GM18502 (cell line): ENCODE measurements at regions not wholly inside any gene's neighbourhood (a gene's known extent, or its start where the extent isn't known, plus 50 kb on each side); places are given as distances from the start of the nearest gene placed in this dataset.

ENCODE experiments used
- ATAC-seq: cut with Tn5 transposase; IDR thresholded peaks from one replicate; pipeline ENCODE4 v1.9.1; 2021; ENCODE audit warnings: mild to moderate bottlenecking; ENCODE audit not compliant: unreplicated experiment, poor library complexity

DNA sequence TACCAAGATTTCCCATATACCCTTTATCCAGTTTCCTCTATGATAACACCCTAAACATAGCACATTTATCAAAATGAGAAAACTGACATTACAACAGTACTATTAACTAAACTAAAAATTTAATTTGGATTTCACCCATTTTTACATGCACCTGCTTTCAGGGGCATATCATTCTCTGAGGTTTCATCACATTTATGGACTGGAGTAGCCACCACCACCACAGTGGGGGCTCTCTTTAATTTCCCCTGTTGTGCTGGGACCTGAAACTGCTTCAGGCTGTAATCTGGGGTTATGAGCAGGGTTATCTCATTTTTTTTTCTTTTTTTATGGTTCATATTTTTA is 637.9 kb upstream of the DPP6 start:
- ATAC-seq: no peak

DNA sequence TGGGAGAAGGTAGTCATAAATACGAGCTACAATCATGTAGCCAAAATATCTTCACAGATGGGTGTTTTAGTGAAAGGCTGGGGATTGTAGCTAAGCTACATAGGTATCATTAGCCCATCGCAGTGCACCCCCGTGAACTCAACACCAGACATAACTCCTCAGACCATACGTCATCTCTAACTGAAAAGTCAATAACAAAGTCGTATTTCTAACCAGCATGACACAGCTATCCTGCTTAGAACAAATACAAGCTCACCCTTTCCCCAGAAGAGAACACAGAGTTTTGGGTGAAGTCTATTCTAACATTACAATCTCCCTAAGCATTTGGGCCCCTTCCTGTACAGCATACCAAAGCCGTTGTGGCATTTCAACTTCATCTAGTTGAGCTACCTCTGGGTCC is 636.6 kb upstream of the DPP6 start:
- no peak for ATAC-seq

DNA sequence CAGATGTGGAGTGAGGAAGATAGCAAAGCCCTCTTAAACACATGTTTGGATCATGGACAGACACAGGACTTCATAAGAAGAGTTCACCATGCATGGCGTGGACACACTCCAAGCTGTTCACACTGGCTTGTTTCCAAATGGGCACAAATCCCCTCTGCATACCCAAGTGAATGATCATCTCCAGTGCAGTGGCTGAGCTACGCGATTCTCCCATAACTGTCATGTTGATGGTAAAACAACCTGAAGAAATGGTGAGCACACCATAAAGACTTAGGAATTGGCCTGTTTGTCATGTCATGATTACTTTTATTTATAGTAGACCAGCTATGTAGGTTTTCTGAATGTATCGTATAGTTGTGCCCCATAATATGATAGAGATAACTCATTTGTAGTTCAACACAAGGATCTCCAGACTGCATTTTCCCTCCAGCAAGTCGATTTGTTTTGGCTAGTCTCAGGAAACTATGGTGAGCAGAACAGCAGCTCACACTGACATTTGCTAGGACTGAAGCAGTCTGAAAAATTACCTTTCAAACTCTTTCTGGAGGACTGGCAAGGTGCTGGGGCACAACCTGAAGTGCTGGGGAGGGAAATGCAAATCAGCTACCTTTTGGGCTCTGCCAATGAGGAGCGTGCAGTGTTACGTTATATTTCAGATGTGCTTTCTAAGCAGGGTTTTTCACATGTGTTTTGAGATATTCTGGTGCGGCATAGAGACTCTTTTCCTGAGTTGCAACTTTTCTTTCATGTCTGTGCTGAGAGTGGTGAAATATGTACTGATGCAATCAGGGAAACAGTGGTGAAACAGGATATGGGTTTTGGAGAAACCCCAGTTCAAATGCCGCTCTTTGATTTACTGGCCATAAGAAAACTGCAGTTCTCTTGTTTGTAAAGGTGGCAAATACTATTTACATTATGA is 629.6 kb upstream of the DPP6 start:
- ATAC-seq: no peak

DNA sequence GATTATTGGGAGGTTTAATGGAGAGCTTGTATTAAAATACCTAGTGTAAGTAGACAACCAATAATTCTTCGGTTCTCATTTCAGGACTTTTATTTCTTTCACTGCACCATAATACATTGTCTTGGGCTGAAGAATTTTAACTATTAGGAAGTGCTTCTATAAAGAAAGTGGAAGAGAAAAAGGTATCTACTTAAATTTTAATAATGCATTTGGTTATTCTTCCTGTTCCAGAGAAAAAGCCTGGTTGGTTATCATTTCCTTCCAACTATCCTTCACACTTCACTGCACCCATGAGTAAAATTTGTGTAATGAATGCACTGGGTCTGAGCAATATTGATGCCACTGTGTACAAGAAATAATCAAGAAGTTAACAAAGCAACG is 629.0 kb upstream of the DPP6 start:
- ATAC-seq: no peak

DNA sequence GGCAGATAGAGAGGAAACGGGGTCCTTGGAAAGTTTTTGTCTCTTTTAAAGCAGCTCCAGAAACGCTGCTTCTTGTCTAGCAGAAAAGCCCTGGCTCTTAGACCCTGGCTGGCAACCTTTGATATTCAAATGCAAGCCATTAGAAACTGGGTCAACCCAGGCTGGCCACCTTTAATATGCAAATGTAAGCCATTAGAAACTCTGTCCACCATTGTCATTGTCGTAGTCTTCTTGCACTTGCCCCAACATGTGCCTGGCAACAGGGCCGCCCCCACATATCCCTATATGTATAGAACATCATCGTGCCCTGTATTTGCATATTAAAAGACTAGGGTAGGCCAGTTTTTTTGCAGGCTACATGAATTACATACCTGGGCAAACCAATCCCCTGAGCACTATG is 621.3 kb upstream of the DPP6 start:
- ATAC-seq: no peak

DNA sequence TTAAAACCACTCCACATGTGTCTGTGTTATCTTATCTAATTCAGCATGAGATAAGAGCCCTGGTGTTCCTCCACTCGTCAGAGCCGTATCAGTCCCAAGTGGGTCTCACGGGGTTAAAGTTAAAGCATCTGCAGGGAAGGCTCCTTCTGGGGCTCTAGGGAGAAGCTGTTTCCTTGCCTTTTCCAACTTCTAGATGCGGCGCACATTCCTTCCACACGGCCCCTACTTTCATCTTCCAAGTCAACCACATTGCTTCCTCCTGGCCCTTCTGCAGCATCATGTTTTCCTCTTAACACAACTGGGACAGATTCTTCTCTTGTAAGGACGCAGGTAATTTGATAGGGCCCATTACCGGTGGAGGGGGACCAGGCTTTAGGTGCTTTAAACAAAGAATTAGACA is 620.1 kb upstream of the DPP6 start:
- no peak for ATAC-seq

DNA sequence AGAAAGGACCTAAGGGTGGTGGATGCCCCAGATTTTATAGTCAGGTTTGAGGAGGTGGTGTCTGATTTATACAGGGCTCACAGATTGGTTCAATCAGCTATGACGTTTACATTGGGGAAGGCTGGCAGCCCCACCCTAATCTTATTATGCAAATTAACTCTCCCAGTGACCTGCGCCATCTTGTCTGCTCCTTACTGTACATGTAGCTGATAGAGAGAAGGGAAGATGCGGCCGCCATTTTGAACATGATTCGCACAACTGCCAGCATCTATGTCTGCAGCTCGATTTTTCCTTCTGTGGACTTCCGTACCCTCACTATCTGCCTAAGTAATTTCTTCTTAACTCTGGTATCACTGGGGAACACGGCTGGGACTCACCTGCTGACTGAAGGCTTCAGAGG is 619.0 kb upstream of the DPP6 start:
- ATAC-seq: no peak

DNA sequence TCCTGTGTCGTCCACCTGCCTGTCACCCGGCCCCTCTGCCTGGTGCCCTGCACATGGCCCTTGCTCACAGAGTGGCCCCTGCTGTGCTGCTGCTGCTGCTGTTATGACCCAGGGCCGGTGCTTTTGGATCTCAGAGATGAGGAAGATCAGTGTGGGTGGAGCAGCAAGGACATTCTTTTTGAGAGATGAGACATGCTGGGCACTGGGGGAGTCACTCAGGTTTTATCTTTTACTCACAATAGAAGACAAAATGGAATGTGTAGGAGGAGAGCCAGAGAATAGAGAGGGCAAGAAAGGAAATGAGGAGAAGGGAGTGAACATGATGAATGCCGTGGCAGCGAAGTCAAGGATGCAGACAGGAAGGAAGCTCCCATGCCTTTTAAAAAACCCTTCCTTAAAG is 611.5 kb upstream of the DPP6 start:
- ATAC-seq: no peak

DNA sequence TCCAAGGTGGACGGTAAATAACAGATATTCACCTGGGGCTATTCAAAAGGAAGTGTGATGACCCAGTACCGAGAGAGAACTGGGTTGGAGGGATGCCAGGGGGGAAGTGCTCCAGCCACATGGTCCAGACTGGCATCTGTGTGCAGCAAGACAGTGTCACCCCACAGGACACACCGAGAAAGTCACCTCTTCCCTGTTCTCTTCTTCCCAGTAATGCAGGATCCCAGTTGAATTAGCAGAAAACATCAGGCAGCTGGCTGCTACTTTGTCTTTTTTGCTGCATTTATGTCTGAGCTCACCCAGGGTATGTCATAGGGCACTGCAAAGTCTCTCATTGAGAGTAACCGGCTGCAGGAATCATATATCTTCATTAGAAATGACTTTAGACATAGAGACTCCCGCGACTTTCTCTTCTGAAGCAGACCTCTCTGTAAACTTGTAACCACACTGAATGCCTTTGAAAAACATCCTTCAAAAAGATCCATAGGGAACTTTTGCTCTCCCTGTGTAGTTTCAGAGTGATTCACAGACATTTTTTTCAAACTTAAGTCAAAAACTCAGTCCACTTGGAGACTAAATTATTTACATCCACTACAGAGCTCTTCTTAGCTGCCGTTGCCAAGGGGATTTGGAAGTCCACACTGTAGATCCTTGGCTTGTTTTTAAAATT is 609.0 kb upstream of the DPP6 start:
- ATAC-seq: no peak

DNA sequence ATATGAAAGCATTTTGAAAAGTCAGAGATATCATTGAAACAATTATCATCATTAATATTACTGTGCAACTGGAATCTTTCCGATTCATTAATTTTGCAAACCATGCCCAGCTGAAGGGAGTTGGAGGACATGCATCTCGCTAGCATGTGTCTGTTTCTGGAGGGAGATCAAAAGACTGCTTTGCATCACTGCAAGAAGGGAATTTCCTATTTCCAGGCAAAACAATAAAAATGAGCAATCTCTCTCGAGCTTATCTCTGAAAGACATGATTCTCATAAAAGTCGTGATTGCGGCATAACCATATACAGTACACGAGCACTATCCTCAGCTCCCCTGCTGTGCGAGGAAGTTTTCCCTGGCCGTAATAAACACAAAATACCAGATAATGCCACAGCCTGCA is 607.6 kb upstream of the DPP6 start:
- ATAC-seq: no peak

DNA sequence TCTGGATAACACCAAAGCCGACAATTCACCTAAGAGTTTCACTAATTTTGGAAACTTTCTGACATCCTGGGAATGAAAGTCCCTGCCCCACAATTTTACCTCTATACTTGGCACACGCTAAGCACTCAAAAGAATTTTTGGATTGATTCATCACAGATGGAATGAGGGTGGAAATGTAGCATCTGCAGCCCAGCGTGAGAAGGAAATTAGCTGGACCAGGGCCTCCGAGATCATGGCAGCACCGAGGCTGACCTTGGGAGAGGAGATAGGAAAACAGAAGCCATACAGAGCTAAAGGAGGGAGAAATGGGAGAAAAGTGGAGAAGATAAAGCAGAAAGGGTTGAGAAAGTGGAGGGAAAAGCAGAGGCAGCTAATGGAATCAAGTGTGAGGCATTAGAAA is 606.6 kb upstream of the DPP6 start:
- ATAC-seq: no peak

DNA sequence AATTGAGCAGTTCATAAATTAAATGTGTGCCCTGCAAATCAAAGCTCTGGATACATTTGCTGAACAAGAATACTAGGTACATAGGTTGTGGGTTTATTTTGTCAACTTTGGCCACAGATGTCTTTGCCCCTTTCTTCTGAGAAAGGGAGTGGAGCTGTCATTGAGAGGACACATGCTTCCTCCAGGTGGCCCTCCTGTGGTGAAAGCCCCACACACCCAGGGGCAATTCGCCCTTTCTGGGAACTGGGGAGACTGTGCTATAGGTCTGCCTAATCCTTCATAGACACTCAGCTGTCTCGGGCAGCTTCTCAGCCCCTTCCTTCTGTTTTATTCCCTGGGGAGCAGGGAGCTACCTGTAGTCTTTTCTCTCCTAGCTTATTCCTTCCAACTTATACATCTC is 605.7 kb upstream of the DPP6 start:
- ATAC-seq: no peak

DNA sequence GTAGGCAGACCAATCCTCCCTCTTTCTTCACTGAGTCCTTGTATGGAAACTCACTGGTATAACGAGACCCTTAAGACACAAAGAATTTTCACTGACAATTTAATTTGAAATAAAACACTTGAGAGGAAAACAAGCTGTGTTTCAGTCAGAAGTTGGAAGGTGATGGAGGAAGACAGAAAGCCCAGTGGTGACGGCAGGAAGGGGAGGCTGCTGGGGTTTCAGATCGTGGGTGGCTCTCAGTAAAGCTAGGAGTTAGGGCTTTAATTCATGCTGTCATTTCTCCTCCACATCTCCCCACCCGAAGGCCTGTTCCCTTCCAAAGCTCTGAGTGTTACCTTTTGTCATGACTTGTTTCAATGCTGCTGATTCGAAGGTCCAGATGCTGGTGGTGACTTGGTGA is 605.2 kb upstream of the DPP6 start:
- ATAC-seq: no peak

DNA sequence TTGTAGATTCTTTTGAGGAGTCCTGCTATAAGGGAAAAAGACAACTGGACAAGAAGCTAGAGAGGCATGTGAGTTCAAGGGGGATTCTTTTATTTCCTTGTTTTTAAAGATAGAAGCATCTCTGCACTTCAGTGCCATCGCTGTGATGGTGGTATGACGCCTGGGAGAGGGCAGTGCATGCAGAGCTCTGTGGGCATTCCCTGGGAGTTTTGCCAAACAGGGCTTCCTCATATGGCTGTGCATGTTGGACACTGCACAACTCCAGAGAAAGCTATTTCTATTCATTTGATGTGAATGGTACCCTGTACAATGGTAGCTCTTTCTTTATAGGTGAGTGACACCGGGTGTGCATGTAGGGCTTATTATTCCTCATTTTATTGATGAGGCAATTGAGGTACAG is 599.5 kb upstream of the DPP6 start:
- ATAC-seq: no peak

DNA sequence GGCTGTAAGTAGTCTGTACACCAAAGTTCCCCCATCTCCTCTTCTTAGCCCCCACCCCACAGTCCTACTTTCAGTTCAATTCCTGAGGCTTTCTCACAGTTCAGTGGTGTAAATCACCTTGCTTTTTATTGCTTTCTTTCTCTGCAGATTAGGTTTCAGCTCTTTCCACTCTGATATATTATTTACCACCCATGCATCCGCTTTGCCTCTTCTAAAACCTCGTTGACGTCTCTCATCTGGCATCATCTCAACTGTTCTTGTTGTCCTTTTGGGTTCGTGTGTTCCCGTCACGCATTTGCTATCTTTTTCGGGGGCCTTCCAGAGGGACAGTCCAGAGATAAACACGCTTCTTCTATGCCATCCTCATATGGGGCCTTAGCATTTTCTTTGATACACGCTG is 597.9 kb upstream of the DPP6 start:
- no peak for ATAC-seq

DNA sequence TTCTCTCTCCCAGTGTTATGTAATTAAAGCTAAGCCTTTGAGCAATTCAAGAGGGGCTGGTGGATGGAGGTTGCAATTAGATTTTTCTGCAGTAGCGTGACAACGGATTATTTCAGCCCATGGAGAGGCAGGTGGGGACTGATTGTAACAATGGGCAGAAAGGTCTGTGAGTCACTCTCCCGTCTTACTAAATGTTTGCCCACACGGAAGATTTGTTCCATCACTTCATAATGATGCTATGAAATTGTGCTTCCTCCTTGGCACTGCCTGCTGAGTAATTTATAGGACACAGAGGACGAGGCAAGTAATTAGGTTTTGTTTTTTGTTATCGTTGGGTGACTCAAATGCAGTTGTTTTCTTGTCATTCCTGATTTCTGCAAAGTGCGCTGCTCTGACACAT is 594.5 kb upstream of the DPP6 start:
- ATAC-seq: no peak

DNA sequence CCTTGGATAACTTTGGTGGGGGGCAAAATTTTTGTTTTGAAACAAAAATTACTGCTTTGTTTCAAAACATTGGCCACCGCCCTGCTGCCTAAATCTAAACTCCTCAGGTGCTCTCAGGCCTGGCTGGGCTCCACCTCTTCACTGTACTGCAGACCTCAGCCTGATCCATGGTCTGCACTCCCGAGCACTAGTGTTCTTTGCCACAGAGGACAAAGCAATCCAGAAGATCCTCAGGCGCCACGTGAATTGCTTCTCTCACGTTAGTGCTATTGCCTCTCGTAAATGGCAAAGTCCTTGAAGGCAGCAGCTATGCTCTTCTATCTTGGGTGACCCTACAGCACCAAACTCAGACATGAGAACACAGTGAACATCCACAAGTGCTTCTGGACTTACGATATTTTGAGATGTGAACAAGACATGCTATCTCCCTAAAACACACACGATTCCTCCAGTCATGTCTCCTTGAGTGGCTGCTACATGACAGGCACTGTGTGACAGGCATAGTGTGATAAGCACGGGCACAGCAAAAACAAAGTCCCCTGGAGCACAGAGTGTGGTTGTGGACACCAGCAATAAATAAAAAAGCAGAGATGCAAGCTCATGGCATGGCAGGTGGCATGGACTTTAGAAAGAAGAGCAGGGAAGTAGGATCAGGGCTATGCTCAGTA is 582.1 kb upstream of the DPP6 start:
- ATAC-seq: no peak

DNA sequence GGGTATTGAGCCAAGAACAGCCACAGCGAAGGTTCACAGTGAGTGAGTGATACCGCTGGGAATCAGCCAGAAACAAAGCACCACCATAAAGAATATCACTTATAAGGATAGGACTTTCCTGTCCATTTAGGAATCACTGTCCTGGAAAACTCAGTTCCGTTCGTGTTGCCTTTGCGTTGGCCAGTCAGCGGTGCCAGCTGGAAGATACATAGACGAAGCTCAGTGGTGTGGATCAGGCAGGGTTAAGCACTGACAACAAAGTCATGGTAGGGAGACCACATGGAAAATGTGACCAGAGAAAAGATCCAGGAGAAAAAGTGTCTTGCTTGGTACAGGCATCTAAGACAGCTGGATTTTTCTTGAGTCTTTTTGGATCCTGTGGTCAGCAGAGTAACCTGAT is 579.7 kb upstream of the DPP6 start:
- no peak for ATAC-seq

DNA sequence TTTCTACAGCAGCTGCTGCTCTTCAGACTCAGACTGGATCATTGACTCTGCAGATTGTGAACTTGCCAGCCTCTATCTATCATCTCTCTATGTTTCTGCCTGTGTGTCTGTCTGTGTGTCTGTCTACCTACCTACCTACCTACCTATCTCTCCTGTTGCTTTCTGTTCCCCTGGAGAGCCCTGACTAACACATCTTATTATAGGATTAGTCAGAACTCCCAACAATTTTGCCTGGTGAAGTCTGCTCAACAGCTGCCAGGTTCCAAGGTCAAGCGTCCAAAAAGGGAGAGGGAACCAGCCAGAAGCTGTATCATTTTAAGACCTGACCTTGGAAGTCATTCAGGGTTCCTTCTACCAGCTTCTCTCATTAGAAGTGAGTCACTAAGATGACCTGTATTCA is 579.0 kb upstream of the DPP6 start:
- no peak for ATAC-seq

DNA sequence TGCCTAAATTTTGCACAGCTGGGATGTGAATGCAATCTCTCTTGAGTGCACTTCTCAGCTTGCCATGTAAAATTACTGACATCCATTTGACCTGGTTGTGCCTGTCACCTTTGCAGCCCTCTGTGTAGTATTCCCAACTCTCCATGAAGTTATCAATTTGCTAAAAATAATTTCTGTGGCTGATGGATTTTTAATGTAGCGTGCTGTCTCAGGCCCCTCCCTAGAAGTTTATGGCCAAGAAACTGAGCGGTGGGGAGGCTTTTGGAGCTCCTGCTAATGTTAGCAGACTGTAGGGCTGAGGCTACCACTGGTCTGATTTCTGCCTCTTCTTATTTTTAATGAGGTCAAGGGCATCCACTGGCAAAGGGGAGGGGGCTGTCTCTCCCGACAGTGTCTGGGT is 577.0 kb upstream of the DPP6 start:
- no peak for ATAC-seq

DNA sequence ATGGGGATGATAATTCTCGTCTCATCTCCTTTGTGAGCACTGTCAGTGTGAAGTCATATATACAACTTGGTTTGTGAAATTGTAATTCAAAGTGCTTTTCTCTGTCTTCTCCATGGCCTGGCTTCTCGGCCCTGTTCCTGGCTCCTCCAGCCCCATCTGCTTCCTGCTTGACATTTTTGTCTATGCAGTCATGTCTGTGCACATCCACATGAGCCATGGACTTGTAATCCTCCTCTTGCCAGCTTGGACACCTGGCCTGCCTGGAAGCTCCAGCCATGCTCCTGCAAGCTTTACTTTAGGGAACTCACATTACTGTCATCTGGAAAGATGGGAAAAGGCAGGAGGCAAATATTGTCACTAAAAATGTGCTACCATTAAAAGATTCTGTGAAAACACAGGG is 576.0 kb upstream of the DPP6 start:
- ATAC-seq: no peak

DNA sequence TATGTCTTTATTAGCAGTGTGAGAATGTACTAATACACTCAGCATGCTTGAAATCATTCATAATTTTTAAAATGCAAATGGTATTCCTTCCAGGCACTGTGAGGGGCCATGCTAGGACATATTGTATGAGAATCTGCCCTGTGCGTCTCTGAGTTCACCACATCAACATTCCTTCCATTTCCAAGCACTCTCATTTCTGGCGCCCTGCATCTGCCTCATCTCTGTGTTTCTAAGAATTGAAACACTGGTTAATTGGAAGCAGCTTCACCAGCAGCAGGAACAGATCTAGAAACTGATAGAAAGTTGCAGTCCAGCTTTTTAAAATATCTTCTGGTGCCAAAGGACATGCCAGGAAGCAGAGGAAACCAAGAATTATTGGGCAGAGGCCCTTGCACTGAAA is 555.9 kb upstream of the DPP6 start:
- ATAC-seq: no peak
